Stimulated activated CD4-positive, alpha-beta T cell treated with anti-CD3 and anti-CD28 coated beads, Interleukin-12 subunit alpha, Interleukin-12 subunit beta, amount 100 ng/mL, for 24 hours (primary cell): ENCODE measurements at regions not wholly inside any gene's neighbourhood (a gene's known extent, or its start where the extent isn't known, plus 50 kb on each side); places are given as distances from the start of the nearest gene placed in this dataset.

Experiments used
- DNase-seq, 2 experiments: peaks; one replicate each; pipeline ENCODE4 v3.0.0-alpha.2; 2020; ENCODE audit warnings: low read depth in 2 of 2

- no peak for DNase-seq
These were observed 156.3 kb downstream of the BCOR start for GRCh38 chrX:39941332-39941920.

- DNase-seq: no peak
These were observed 153.3 kb downstream of the BCOR start for GRCh38 chrX:39944416-39944815.

GRCh38 chrX:39945709-39946108, 152.0 kb downstream of the BCOR start:
- DNase-seq: no peak

- no peak for DNase-seq
These were observed 150.9 kb downstream of the BCOR start for GRCh38 chrX:39946822-39947221.

- no peak for DNase-seq
These were observed 149.2 kb downstream of the BCOR start for GRCh38 chrX:39948582-39948981.

GRCh38 chrX:39950018-39950688, 147.6 kb downstream of the BCOR start:
- no peak for DNase-seq

- no peak for DNase-seq
These were observed 144.8 kb downstream of the BCOR start for GRCh38 chrX:39952989-39953388.

GRCh38 chrX:39953879-39954278, 143.9 kb downstream of the BCOR start:
- DNase-seq: no peak

- DNase-seq: no peak
These were observed 142.9 kb downstream of the BCOR start for GRCh38 chrX:39954851-39955250.

- DNase-seq: no peak
These were observed 142.1 kb downstream of the BCOR start for GRCh38 chrX:39955625-39956024.

GRCh38 chrX:39956803-39957394, 140.9 kb downstream of the BCOR start:
- DNase-seq: no peak

GRCh38 chrX:39957816-39958566, 139.8 kb downstream of the BCOR start:
- no peak for DNase-seq

GRCh38 chrX:39958850-39959249, 138.9 kb downstream of the BCOR start:
- no peak for DNase-seq

- no peak for DNase-seq
These were observed 137.5 kb downstream of the BCOR start for GRCh38 chrX:39960219-39960618.

- DNase-seq: no peak
These were observed 136.3 kb downstream of the BCOR start for GRCh38 chrX:39961441-39961840.

- no peak for DNase-seq
These were observed 132.6 kb downstream of the BCOR start for GRCh38 chrX:39965051-39965573.

- no peak for DNase-seq
These were observed 131.6 kb downstream of the BCOR start for GRCh38 chrX:39966176-39966575.

- DNase-seq: no peak
These were observed 130.4 kb downstream of the BCOR start for GRCh38 chrX:39967348-39967747.

GRCh38 chrX:39969099-39969818, 128.5 kb downstream of the BCOR start:
- DNase-seq: no peak

- no peak for DNase-seq
These were observed 127.8 kb downstream of the BCOR start for GRCh38 chrX:39969819-39970504.

- no peak for DNase-seq
These were observed 126.0 kb downstream of the BCOR start for GRCh38 chrX:39971760-39972159.
